ENCODE measurements at regions not wholly inside any gene's neighbourhood (a gene's known extent, or its start where the extent isn't known, plus 50 kb on each side); places are given as distances from the start of the nearest gene placed in this dataset.
"Not testable (repeated sequence)": the region's sequence is repeated elsewhere in the genome, so short reads cannot be mapped to it uniquely, and the experiment has no call there.

DNA sequence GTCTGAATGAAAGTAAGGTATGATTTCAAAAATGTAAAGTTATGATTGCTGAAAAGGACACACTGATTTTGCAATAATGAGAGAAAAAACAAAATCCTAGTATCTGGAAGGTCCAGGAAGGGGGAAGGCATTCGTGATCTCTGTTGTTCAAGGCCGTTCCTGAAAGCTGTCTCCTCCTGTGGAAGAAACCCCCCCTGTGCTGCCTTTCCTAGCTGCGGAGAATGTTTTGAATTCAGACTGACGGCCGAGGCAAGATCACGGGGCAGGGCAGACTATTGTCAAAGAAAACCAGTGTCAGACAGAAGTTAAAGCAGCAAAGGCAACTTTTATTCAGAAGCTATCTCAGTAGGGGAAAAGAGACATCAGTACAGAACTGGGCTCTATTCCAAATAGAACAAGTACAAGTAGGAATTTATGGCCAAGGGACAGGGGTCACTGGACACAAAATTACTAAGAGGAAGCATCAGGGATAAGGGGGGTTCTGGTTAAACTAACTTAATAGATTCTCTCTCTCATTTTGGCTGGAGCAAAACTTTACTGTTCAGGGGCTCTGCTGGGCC, 61.9 kb upstream of the IGFBPL1 start:
- intact Hi-C loops (cut with DNase I), result no loop called here

DNA sequence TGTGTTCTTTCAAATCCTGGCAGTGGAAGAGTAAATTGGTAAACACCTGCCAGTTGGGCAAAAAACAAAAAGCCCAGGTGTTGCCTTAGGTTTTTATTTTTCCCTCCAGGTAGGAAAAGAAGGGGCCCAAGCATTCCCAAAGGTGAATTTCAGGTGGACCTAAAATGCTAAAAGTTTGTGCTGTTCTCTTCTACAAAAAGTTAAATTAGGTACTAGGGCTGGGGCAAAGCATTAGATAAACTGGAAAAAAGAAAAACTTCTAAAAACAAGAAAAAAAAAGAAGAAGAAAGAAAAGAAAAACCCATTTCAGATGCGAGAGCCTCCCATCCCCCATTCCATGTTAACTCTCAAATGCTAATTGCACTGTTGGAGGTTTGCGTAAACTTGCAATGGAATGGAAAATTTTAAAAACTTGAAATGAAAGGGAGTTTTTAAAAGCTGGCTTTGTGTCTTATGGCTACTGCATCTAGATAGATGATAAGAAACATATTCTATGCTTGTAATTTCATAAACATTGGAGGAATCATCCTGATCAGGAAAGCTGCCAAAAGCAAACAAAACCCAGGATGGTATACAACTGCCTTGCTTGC, 59.9 kb upstream of the IGFBPL1 start:
- H3K36me3 ChIP-seq; intact Hi-C loops (cut with DNase I); H3K9me3 ChIP-seq; H3K4me3 ChIP-seq; H3K27ac ChIP-seq; ATAC-seq; DNase-seq; H3K4me1 ChIP-seq: not testable (repeated sequence)
- WGBS, 2 donors, result 77 to 78% methylated on average over 2 of the region's 2 CpGs
- H3K27me3 ChIP-seq, result peaks cover 0 to 49% (median 20%) of the 10 kb centered on the region in 7 donors

More for the DNA sequence above, 61.9 kb upstream of the IGFBPL1 start:
- Histone ChIP-seq H3K9me3 (no peaks in the 10 kb centered on the region), H3K27ac (no peak overlapping the region), H3K36me3 (no peaks in the 10 kb centered on the region), H3K4me1 (no peaks in the 10 kb centered on the region), H3K4me3 (no peak overlapping the region), H3K27me3 (peaks cover 0 to 48% (median 20%) of the 10 kb centered on the region in 7 donors)
- TF ChIP-seq, protein P1, sequence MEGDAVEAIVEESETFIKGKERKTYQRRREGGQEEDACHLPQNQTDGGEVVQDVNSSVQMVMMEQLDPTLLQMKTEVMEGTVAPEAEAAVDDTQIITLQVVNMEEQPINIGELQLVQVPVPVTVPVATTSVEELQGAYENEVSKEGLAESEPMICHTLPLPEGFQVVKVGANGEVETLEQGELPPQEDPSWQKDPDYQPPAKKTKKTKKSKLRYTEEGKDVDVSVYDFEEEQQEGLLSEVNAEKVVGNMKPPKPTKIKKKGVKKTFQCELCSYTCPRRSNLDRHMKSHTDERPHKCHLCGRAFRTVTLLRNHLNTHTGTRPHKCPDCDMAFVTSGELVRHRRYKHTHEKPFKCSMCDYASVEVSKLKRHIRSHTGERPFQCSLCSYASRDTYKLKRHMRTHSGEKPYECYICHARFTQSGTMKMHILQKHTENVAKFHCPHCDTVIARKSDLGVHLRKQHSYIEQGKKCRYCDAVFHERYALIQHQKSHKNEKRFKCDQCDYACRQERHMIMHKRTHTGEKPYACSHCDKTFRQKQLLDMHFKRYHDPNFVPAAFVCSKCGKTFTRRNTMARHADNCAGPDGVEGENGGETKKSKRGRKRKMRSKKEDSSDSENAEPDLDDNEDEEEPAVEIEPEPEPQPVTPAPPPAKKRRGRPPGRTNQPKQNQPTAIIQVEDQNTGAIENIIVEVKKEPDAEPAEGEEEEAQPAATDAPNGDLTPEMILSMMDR (IDR thresholded peaks at IDR 0.05), result no peak
- no peak for DNase-seq
- ATAC-seq, result no peak
- 32 to 50% methylated on average over 6 of the region's 6 CpGs for WGBS, 2 donors

DNA sequence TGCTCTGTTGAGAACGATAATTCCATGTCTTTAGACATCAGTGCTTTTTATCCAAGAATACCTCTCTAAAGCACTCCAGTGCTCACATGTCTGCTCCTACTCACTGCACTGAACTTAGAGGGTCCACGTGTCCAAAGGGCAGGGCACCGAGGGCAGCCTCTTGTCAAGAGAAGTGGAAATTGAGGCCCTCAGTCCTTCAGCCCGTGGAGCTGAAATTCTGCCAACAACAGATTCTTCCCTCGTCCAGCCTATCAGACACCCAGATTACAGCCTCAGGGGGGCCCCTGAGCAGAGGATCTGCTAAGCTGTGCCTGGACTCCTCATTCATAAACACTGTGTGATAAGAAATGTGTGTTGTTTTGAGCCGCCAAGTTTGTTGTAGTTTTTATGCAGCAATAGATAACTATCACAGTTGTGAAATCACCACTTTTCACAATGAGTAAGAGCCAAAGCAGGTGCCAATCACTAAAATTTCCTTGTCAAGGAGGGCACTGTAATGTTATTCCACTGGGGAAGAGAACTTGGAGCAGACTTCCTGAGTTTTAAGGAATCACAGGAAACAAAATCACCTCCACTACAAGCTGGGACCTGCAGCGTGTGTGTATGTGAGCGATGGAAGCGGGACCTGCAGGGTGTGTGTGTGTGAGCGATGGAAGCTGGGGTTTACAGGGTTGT, 58.8 kb upstream of the IGFBPL1 start:
- no peak overlapping the region for H3K27ac ChIP-seq
- WGBS, 2 donors, result 23 to 30% methylated on average over 10 of the region's 10 CpGs
- DNase-seq (no peak), ATAC-seq (no peak)
- no peaks in the 10 kb centered on the region for H3K9me3 ChIP-seq
- no peaks in the 10 kb centered on the region for H3K36me3 ChIP-seq
- intact Hi-C loops (cut with DNase I), result no loop called here
- no peaks in the 10 kb centered on the region for H3K4me1 ChIP-seq
- H3K4me3 ChIP-seq, result no peak overlapping the region
- TF ChIP-seq, protein P1 (IDR thresholded peaks at IDR 0.05), result no peak
- H3K27me3 ChIP-seq, result peaks cover 0 to 46% (median 20%) of the 10 kb centered on the region in 7 donors

DNA sequence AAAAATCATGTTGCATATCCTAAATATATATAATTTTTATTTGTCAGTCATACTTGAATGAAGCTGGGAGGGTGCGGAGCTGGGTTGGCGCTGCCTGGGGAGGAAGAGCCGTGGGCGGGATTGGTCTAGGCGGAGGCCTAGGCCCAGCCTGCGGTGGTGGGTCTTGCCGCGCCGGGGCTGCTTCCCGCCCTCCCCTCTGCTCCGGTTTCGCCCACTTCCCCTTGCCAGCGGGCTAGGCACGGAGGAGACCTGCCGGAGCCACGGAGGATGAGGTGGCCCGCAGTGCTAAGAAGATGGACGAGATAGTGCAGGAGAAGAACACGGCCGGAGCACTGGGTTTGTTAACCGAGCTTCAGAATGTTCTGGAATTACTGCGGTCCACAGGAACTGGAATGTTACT, 54.0 kb upstream of the IGFBPL1 start:
- peaks cover 0 to 17% (median 10%) of the 10 kb centered on the region in 7 donors for H3K27me3 ChIP-seq
- no peak for DNase-seq
- WGBS, 2 donors, result 90 to 91% methylated on average over 22 of the region's 22 CpGs
- intact Hi-C loops (cut with DNase I), result no loop called here
- no peaks in the 10 kb centered on the region for H3K36me3 ChIP-seq
- H3K9me3 ChIP-seq, result peaks cover 0 to 14% (median 0%) of the 10 kb centered on the region in 11 donors
- H3K4me1 ChIP-seq, result no peaks in the 10 kb centered on the region
- TF ChIP-seq, protein P1 (IDR thresholded peaks at IDR 0.05), result no peak
- H3K4me3 ChIP-seq, result no peak overlapping the region
- H3K27ac ChIP-seq, result no peak overlapping the region
- no peak for ATAC-seq

GRCh38 chr9:38474476-38474875, 50.2 kb upstream of the IGFBPL1 start:
- H3K4me1 ChIP-seq; H3K27ac ChIP-seq; ATAC-seq; intact Hi-C loops (cut with DNase I); H3K4me3 ChIP-seq; H3K36me3 ChIP-seq; DNase-seq: not testable (repeated sequence)
- 91% methylated on average over 4 of the region's 4 CpGs for WGBS, 2 donors
- Histone ChIP-seq H3K9me3 (peaks cover 0 to 14% (median 0%) of the 10 kb centered on the region in 11 donors), H3K27me3 (peaks cover 0 to 23% (median 16%) of the 10 kb centered on the region in 7 donors)
